ENCODE measurements at regions not wholly inside any gene's neighbourhood (a gene's known extent, or its start where the extent isn't known, plus 50 kb on each side); places are given as distances from the start of the nearest gene placed in this dataset.

GRCh38 chr6:4664117-4664626, 112.0 kb upstream of the CDYL start (continued):
- TF ChIP-seq RNF219 (CRISPR knock-in tag; IDR thresholded peaks at IDR 0.05): no peak
- TF ChIP-seq CBX1 (IDR thresholded peaks at IDR 0.05; ENCODE audit: low read depth): no peak
- no peak for TF ChIP-seq FOXK2 (conservative IDR thresholded peaks at IDR 0.05 in 1 of 2, IDR thresholded peaks at IDR 0.05 in 1 of 2; ENCODE audit: low read depth in 2 of 2)
- TF ChIP-seq SETDB1 (IDR thresholded peaks at IDR 0.05; ENCODE audit: low read length): no peak
- TF ChIP-seq MAFF (IDR thresholded peaks at IDR 0.05; ENCODE audit: low read length): peak; percentile 18; the same call in 1 of the 2 replicates
- TF ChIP-seq MIER1 (IDR thresholded peaks at IDR 0.05; ENCODE audit: low read depth): no peak
- no peak for TF ChIP-seq ZNF212 (CRISPR knock-in tag; IDR thresholded peaks at IDR 0.05)
- no peak for TF ChIP-seq DNMT1 (IDR thresholded peaks at IDR 0.05)
- TF ChIP-seq RBBP5 (IDR thresholded peaks at IDR 0.05; ENCODE audit: borderline replicate concordance, insufficient read depth, low read length, poor library complexity, severe bottlenecking): no peak
- TF ChIP-seq ZBTB33 (CRISPR knock-in tag; IDR thresholded peaks at IDR 0.05): no peak
- no peak for TF ChIP-seq RBM25 (IDR thresholded peaks at IDR 0.05; ENCODE audit: low read depth, low read length, severe bottlenecking)
- 0 out of 2 replicates have a peak, but pooled peaks have one; percentile 24 for TF ChIP-seq MAX (CRISPR knock-in tag; IDR thresholded peaks at IDR 0.05)
- TF ChIP-seq CBFA2T3 (IDR thresholded peaks at IDR 0.05): no peak
- no peak for TF ChIP-seq U2AF1 (optimal IDR thresholded peaks at IDR 0.05; ENCODE audit: low read depth, low read length)
- peak; percentile 63 for TF ChIP-seq ATF3 (IDR thresholded peaks at IDR 0.05)
- TF ChIP-seq ATF3 (CRISPR knock-in tag; conservative IDR thresholded peaks at IDR 0.05): no peak
- no peak for TF ChIP-seq ZNF766 (CRISPR knock-in tag; conservative IDR thresholded peaks at IDR 0.05)
- no peak for TF ChIP-seq ZFX (CRISPR knock-in tag; IDR thresholded peaks at IDR 0.05)
- TF ChIP-seq NCOA1 (IDR thresholded peaks at IDR 0.05; ENCODE audit: low read depth): no peak
- no peak for TF ChIP-seq BCLAF1 (IDR thresholded peaks at IDR 0.05; ENCODE audit: borderline replicate concordance in 1 of 2, control insufficient read depth in 1 of 2, low read depth in 2 of 2, low read length in 1 of 2)
- no peak for TF ChIP-seq SRSF1 (IDR thresholded peaks at IDR 0.05; ENCODE audit: low read depth, low read length)

Data from K562 (cell line).